NCI-H2227 (cell line): ENCODE measurements at regions not wholly inside any gene's neighbourhood (a gene's known extent, or its start where the extent isn't known, plus 50 kb on each side); places are given as distances from the start of the nearest gene placed in this dataset.
"Not testable (repeated sequence)": the region's sequence is repeated elsewhere in the genome, so short reads cannot be mapped to it uniquely, and the experiment has no call there.

Source experiments
- DNase-seq: peaks from one replicate; lab custom pipeline; 2025; ENCODE audit not compliant: unreplicated experiment; lab: John Stamatoyannopoulos, UW

GRCh38 chr3:177449360-177450006 is 252.2 kb upstream of the TBL1XR1 start:
- no peak for DNase-seq

- DNase-seq, result peak; percentile 13
These were observed 254.0 kb upstream of the TBL1XR1 start for GRCh38 chr3:177451301-177451750.

- peak; percentile 27 for DNase-seq
These were observed 254.9 kb upstream of the TBL1XR1 start for GRCh38 chr3:177451864-177452830.

GRCh38 chr3:177452831-177453450 is 255.7 kb upstream of the TBL1XR1 start:
- DNase-seq, result peak; percentile 21

GRCh38 chr3:177453451-177453844 is 256.2 kb upstream of the TBL1XR1 start:
- DNase-seq, result no peak

- DNase-seq, result not testable (repeated sequence)
These were observed 259.9 kb upstream of the TBL1XR1 start for GRCh38 chr3:177457204-177457603.

- no peak for DNase-seq
These were observed 262.1 kb upstream of the TBL1XR1 start for GRCh38 chr3:177459401-177459800.

GRCh38 chr3:177460047-177460446 is 262.8 kb upstream of the TBL1XR1 start:
- DNase-seq, result peak; percentile 69

GRCh38 chr3:177461765-177462164 is 264.5 kb upstream of the TBL1XR1 start:
- no peak for DNase-seq

- not testable (repeated sequence) for DNase-seq
These were observed 266.1 kb upstream of the TBL1XR1 start for GRCh38 chr3:177463341-177463740.

GRCh38 chr3:177463863-177464262 is 266.6 kb upstream of the TBL1XR1 start:
- no peak for DNase-seq

GRCh38 chr3:177464392-177465256 is 267.3 kb upstream of the TBL1XR1 start:
- no peak for DNase-seq

- no peak for DNase-seq
These were observed 268.0 kb upstream of the TBL1XR1 start for GRCh38 chr3:177465257-177465642.

- no peak for DNase-seq
These were observed 268.8 kb upstream of the TBL1XR1 start for GRCh38 chr3:177466074-177466473.

GRCh38 chr3:177466622-177467021 is 269.3 kb upstream of the TBL1XR1 start:
- DNase-seq, result not testable (repeated sequence)

- DNase-seq, result no peak
These were observed 270.1 kb upstream of the TBL1XR1 start for GRCh38 chr3:177467247-177467985.

- no peak for DNase-seq
These were observed 271.0 kb upstream of the TBL1XR1 start for GRCh38 chr3:177468331-177468730.

- DNase-seq, result no peak
These were observed 271.5 kb upstream of the TBL1XR1 start for GRCh38 chr3:177468816-177469215.

- DNase-seq, result no peak
These were observed 271.9 kb upstream of the TBL1XR1 start for GRCh38 chr3:177469216-177469615.
